ENCODE measurements at regions not wholly inside any gene's neighbourhood (a gene's known extent, or its start where the extent isn't known, plus 50 kb on each side); places are given as distances from the start of the nearest gene placed in this dataset.

DNA sequence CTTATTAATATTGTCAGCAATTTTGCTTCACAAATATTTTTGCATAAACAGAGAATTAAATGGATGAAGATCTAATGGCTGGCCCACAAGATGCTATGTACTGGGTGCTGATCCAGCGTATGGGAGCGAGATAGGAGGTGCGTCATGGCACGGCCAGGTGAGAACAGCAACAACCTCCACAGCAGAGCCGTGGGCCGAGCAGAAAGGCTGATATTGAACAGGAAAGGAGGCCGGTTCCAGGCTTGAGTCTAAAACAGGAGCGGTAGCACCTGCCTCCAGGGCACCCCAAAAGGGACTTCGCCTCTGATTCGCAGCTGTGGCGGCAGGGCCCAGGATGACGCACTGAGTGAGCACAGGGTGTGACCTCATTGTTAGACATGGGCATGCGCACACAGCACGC, 1502.1 kb downstream of the TBC1D22A start (continued):
- TF ChIP-seq, protein P1, sequence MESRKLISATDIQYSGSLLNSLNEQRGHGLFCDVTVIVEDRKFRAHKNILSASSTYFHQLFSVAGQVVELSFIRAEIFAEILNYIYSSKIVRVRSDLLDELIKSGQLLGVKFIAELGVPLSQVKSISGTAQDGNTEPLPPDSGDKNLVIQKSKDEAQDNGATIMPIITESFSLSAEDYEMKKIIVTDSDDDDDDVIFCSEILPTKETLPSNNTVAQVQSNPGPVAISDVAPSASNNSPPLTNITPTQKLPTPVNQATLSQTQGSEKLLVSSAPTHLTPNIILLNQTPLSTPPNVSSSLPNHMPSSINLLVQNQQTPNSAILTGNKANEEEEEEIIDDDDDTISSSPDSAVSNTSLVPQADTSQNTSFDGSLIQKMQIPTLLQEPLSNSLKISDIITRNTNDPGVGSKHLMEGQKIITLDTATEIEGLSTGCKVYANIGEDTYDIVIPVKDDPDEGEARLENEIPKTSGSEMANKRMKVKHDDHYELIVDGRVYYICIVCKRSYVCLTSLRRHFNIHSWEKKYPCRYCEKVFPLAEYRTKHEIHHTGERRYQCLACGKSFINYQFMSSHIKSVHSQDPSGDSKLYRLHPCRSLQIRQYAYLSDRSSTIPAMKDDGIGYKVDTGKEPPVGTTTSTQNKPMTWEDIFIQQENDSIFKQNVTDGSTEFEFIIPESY (IDR thresholded peaks at IDR 0.05; ENCODE audit: extremely low read depth, insufficient replicate concordance, low read length): no peak
- no peak for TF ChIP-seq YY1 (IDR thresholded peaks at IDR 0.05; ENCODE audit: extremely low read depth, insufficient replicate concordance, low read depth, low read length)
- no peak for TF ChIP-seq POLR2AphosphoS5 (IDR thresholded peaks at IDR 0.05; ENCODE audit: low read depth, low read length)
- no peak for TF ChIP-seq CBX3 (IDR thresholded peaks at IDR 0.05; ENCODE audit: low read depth)
- TF ChIP-seq ELF1 (IDR thresholded peaks at IDR 0.05; ENCODE audit: borderline replicate concordance, low read depth): no peak
- no peak for TF ChIP-seq RAD21 (IDR thresholded peaks at IDR 0.05; ENCODE audit: low read depth)
- no peak for TF ChIP-seq EZH2phosphoT487 (IDR thresholded peaks at IDR 0.05; ENCODE audit: borderline replicate concordance)
- TF ChIP-seq ZFX (IDR thresholded peaks at IDR 0.05): no peak
- TF ChIP-seq ZNF274 (IDR thresholded peaks at IDR 0.05; ENCODE audit: low read depth, low read length): no peak

DNA sequence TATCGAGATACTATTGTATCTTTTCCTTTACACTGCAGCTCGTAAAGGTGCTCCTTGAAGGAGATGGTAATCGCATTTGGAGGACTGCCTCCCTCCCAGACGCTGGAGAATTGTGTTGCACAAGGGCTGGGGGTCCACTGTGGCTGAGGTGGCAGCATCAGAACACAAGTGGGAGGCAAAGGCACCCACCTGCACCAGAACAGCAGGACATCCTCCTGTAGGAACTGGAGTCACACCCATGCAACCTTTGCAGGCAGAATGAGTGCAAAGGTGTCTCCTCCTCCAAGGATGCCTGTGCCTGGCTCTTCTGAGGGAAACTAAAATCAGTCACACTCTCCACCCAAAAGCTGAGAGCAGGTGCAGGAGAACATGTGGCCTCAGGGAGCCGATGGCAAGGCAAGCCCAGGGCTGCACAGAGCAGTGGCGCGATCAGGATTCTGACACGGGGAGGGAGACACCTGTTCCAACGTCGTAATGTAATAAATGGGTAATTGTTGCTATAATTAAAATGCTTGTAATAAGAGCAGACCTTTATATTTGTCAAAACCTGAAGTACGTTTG, 1501.4 kb downstream of the TBC1D22A start:
- Histone ChIP-seq H3K36me3 (ENCODE audit: control insufficient read depth in 1 of 2, insufficient read depth in 2 of 2, low read length in 2 of 2) (no peaks in the 10 kb centered on the region), H3K9me3 (ENCODE audit: control insufficient read depth in 1 of 2, insufficient read depth in 1 of 2, low read depth in 1 of 2, low read length in 2 of 2) (peaks cover 0 to 4% of the 10 kb centered on the region in 2 experiments; a peak in 2 of 4 replicates), H3K9ac (ENCODE audit: low read length) (no peak overlapping the region), H3K4me3 (replicated peaks in 1 of 2; ENCODE audit: low read depth in 1 of 2, low read length in 2 of 2) (no peak overlapping the region), H3K4me2 (ENCODE audit: low read length) (no peak overlapping the region), H4K20me1 (ENCODE audit: insufficient read depth) (no peaks in the 10 kb centered on the region), H3K79me2 (ENCODE audit: insufficient read depth, low read length) (no peaks in the 10 kb centered on the region), H3K27me3 (ENCODE audit: insufficient read depth, low read length) (no peaks in the 10 kb centered on the region), H3K9me2 (ENCODE audit: insufficient read depth) (no peaks in the 10 kb centered on the region), H3K27ac (ENCODE audit: low read depth, low read length) (no peak overlapping the region), H3K4me1 (ENCODE audit: control insufficient read depth in 1 of 2, insufficient read depth in 2 of 2, low read length in 2 of 2) (peaks cover 0 to 4% of the 10 kb centered on the region in 2 experiments; a peak in 1 of 4 replicates), H2AFZ (ENCODE audit: low read depth, low read length, poor library complexity, severe bottlenecking) (no peak overlapping the region)
- no peak for TF ChIP-seq ELF1 (IDR thresholded peaks at IDR 0.05; ENCODE audit: borderline replicate concordance, low read depth)
- TF ChIP-seq, protein P2, sequence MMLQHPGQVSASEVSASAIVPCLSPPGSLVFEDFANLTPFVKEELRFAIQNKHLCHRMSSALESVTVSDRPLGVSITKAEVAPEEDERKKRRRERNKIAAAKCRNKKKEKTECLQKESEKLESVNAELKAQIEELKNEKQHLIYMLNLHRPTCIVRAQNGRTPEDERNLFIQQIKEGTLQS (IDR thresholded peaks at IDR 0.05): no peak
- TF ChIP-seq, protein P3, sequence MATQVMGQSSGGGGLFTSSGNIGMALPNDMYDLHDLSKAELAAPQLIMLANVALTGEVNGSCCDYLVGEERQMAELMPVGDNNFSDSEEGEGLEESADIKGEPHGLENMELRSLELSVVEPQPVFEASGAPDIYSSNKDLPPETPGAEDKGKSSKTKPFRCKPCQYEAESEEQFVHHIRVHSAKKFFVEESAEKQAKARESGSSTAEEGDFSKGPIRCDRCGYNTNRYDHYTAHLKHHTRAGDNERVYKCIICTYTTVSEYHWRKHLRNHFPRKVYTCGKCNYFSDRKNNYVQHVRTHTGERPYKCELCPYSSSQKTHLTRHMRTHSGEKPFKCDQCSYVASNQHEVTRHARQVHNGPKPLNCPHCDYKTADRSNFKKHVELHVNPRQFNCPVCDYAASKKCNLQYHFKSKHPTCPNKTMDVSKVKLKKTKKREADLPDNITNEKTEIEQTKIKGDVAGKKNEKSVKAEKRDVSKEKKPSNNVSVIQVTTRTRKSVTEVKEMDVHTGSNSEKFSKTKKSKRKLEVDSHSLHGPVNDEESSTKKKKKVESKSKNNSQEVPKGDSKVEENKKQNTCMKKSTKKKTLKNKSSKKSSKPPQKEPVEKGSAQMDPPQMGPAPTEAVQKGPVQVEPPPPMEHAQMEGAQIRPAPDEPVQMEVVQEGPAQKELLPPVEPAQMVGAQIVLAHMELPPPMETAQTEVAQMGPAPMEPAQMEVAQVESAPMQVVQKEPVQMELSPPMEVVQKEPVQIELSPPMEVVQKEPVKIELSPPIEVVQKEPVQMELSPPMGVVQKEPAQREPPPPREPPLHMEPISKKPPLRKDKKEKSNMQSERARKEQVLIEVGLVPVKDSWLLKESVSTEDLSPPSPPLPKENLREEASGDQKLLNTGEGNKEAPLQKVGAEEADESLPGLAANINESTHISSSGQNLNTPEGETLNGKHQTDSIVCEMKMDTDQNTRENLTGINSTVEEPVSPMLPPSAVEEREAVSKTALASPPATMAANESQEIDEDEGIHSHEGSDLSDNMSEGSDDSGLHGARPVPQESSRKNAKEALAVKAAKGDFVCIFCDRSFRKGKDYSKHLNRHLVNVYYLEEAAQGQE (IDR thresholded peaks at IDR 0.05; ENCODE audit: low read depth): no peak
- intact Hi-C loops (cut with micrococcal nuclease): no loop called here
- DNase-seq (ENCODE audit: low read depth, low spot score): no peak
- ChIA-PET RAD21 (ENCODE audit: low non-redundant PET in 1 of 2, low total read pairs in 2 of 2, uncharacterized antibody in 2 of 2, unreplicated experiment in 2 of 2) (no interaction called here), CTCF (no interaction called here), POLR2A (no interaction called here)
- ATAC-seq: no peak
- BruUV-seq (replicated peaks): no TSS peak
